HUDEP-2 (cell line): ENCODE measurements at regions not wholly inside any gene's neighbourhood (a gene's known extent, or its start where the extent isn't known, plus 50 kb on each side); places are given as distances from the start of the nearest gene placed in this dataset.
"Not testable (repeated sequence)": the region's sequence is repeated elsewhere in the genome, so short reads cannot be mapped to it uniquely, and the experiment has no call there.

Experiments
- DNase-seq, 76 experiments: peaks; one replicate each; lab custom pipeline; 2025; ENCODE audit not compliant: unreplicated experiment in 76 of 76; lab: John Stamatoyannopoulos, UW

- not testable (repeated sequence) for DNase-seq
These were observed 65.5 kb upstream of the ERV3-1 start for GRCh38 chr7:65071854-65072431.

- not testable (repeated sequence) for DNase-seq
These were observed 63.0 kb upstream of the ERV3-1 start for GRCh38 chr7:65069476-65069875.

DNA sequence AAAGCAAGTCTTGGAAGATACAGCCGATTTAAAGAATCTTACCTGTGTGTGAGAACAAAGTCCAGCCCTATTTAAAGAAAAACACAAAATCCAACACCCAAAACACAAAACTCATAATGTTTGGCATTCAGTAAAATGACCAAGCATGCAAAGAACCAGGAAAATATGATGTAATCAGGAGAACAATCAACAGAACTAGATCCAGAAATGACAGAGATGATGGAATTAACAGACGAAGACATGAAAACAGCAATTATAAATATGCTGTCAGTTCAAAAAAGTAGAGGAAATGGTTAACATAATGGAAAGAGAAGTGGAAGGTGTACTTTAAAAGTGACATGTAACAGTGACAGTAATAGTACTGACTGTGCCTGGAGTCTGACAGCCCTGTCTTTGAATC is 56.1 kb upstream of the ERV3-1 start:
- not testable (repeated sequence) for DNase-seq

- not testable (repeated sequence) for DNase-seq
These were observed 52.8 kb upstream of the ERV3-1 start for GRCh38 chr7:65059247-65059646.
